BE2C (cell line): ENCODE measurements at regions not wholly inside any gene's neighbourhood (a gene's known extent, or its start where the extent isn't known, plus 50 kb on each side); places are given as distances from the start of the nearest gene placed in this dataset.
"Not testable (repeated sequence)": the region's sequence is repeated elsewhere in the genome, so short reads cannot be mapped to it uniquely, and the experiment has no call there.

Experiments
- DNase-seq: peaks from one replicate; pipeline ENCODE4 v3.0.0-alpha.2; 2020
- H3K27me3 ChIP-seq: fragments of 250-450 bp; sonication (Bioruptor Pico); 2 replicates; pipeline ENCODE4 v1.5.1; 2020; ENCODE audit warnings: mild to moderate bottlenecking
- H3K36me3 ChIP-seq: fragments of 250-450 bp; sonication (Bioruptor Pico); 2 replicates; pipeline ENCODE4 v1.5.1; 2020; ENCODE audit warnings: mild to moderate bottlenecking
- H3K4me1 ChIP-seq: fragments of 250-450 bp; sonication (Bioruptor Pico); 2 replicates; pipeline ENCODE4 v1.5.1; 2020
- H3K4me3 ChIP-seq: 2 replicates; pipeline ENCODE4 v1.5.1; 2011; ENCODE audit warnings: low read depth, low read length
- H3K9me3 ChIP-seq: fragments of 250-450 bp; sonication (Bioruptor Pico); 2 replicates; pipeline ENCODE4 v1.5.1; 2020
- CTCF ChIP-seq: IDR thresholded peaks from 2 replicates; pipeline ENCODE4 v1.5.1; 2012; ENCODE audit warnings: mild to moderate bottlenecking, low read depth, low read length

DNA sequence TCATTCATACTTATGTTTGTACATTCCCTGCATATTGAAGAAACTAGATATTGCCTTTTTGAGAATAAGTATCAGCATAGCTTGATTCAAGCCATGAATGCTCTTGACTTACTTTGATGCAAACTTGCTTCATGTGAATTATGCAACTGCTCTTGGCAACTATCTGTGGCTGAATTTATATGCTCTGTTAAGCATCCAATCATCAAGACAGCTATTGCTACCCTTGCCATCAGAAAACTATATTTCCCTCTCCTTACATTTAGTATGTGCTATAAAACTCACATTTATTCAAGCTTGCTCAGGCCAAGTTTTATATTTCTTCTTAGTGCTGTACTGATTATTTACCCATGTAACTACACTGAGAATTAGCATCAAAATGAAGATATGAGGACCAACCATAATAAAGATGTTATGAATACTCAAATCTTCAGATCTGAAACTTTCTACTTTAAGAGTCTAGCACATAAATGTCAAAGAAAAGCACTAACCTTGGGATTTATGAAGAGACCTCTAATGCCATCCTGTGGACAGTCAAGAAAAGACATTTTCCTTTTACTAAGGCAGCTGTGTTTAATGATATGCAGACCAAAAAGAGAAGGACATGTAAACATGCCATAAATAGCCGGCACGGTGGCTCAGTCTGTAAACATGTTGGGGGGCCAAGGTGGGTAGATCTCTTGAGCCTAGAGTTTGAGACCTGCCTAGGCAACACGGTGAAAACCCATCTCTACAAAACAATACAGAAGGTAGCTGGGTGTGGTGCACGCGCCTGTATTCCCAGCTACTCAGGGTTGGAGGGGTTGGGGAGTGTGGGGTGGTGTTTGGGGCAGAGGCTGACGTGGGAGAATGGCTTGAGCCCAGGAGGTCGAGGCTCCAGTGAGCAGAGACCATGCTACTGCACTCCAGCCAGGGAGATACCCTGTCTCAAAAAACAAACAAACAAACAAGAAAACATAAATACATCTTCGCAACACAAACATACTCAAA lies 267.0 kb upstream of the TYRP1 start:
- Histone ChIP-seq H3K4me1 (no peaks in the 10 kb centered on the region), H3K27me3 (no peaks in the 10 kb centered on the region), H3K4me3 (no peak overlapping the region), H3K36me3 (no peaks in the 10 kb centered on the region), H3K9me3 (no peaks in the 10 kb centered on the region)
- peak; percentile 16; the same call in 1 of the 2 replicates for TF ChIP-seq CTCF
- no peak for DNase-seq

- Histone ChIP-seq H3K36me3 (no peaks in the 10 kb centered on the region), H3K27me3 (no peaks in the 10 kb centered on the region), H3K4me1 (no peaks in the 10 kb centered on the region), H3K9me3 (no peaks in the 10 kb centered on the region), H3K4me3 (no peak overlapping the region)
- DNase-seq, result no peak
- no peak for TF ChIP-seq CTCF
Measured at GRCh38 chr9:12439267-12439666, 253.9 kb upstream of the TYRP1 start.

DNA sequence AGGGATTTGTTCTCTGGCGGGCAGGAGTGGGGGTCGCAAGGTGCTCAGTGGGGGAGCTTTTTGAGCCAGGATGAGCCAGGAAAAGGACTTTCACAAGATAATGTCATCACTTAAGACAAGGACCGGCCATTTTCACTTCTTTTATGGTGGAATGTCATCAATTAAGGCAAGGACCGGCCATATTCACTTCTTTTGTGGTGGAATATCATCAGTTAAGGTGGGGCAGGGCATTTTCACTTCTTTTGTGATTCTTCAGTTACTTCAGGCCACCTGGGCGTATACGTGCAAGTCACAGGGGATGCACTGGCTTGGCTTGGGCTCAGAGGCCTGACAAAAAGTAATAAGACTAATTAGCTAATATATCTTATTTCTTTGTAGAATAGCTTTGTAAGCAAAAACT lies 252.1 kb upstream of the TYRP1 start:
- not testable (repeated sequence) for H3K36me3 ChIP-seq, DNase-seq, H3K4me1 ChIP-seq, H3K4me3 ChIP-seq, H3K27me3 ChIP-seq, H3K9me3 ChIP-seq

GRCh38 chr9:12441506-12441905 lies 251.7 kb upstream of the TYRP1 start:
- no peaks in the 10 kb centered on the region for H3K9me3 ChIP-seq
- no peaks in the 10 kb centered on the region for H3K4me1 ChIP-seq
- no peak overlapping the region for H3K4me3 ChIP-seq
- no peak for DNase-seq
- H3K27me3 ChIP-seq, result no peaks in the 10 kb centered on the region
- no peak for TF ChIP-seq CTCF
- no peaks in the 10 kb centered on the region for H3K36me3 ChIP-seq

- no peak for TF ChIP-seq CTCF
- DNase-seq, result no peak
- no peaks in the 10 kb centered on the region for H3K27me3 ChIP-seq
- H3K36me3 ChIP-seq, result no peaks in the 10 kb centered on the region
- H3K4me1 ChIP-seq, result no peaks in the 10 kb centered on the region
- no peak overlapping the region for H3K4me3 ChIP-seq
- H3K9me3 ChIP-seq, result no peaks in the 10 kb centered on the region
Measured at GRCh38 chr9:12448246-12448645, 244.9 kb upstream of the TYRP1 start.

GRCh38 chr9:12457237-12457636 lies 235.9 kb upstream of the TYRP1 start:
- no peak for DNase-seq
- Histone ChIP-seq H3K9me3 (no peaks in the 10 kb centered on the region), H3K4me1 (no peaks in the 10 kb centered on the region), H3K27me3 (no peaks in the 10 kb centered on the region), H3K36me3 (no peaks in the 10 kb centered on the region), H3K4me3 (no peak overlapping the region)
- TF ChIP-seq CTCF, result no peak
